ENCODE measurements at regions not wholly inside any gene's neighbourhood (a gene's known extent, or its start where the extent isn't known, plus 50 kb on each side); places are given as distances from the start of the nearest gene placed in this dataset.
"Not testable (repeated sequence)": the region's sequence is repeated elsewhere in the genome, so short reads cannot be mapped to it uniquely, and the experiment has no call there.

DNA sequence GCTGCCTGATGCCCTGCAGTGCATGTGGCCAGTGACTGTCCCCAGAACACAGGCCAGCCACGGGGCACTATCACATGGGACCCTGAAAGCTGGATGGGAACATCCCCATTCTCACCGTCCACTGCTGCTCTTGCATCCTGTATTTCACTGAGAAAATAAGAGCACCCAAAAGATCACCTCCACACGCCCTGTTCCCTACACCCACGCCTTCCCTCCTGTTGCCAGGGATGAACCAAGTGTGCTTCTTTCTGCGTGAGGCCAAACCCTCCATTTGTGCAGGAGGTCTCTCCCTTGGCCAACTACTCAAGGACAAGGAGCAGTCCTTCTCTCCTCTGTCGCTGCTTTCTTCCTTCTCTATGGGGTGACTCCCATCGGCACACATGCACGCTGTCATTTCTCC is 118.3 kb downstream of the LRRC37A3 start:
- not testable (repeated sequence) for DNase-seq (ENCODE audit: low read depth in 2 of 2)

DNA sequence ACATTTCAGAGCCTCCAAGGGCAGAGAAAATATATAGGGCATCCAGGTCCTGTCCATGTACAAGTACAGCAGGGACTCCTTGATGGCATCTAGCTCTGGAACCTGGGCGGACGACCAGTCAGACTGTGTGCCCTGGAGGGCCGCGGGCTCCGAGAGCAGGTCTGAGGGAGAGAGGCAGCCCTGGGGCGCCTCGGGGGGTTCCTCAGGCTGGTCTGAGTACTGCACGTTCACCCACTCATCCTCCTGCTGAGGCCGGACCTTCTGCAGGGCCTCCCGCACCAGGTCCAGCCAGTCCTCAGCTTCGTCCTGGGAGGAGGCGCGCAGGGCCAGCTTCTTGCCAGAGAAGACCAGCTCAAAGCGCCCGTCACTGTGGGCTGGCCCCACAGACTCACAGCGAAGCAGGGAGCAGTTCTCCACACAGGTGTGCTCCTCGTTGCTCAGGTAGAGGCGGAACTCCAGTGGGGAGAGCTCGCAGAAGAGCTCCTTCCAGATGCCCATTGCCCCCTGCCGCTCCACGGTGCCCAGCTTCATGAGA is 118.8 kb downstream of the LRRC37A3 start:
- not testable (repeated sequence) for DNase-seq (ENCODE audit: low read depth in 2 of 2)

DNA sequence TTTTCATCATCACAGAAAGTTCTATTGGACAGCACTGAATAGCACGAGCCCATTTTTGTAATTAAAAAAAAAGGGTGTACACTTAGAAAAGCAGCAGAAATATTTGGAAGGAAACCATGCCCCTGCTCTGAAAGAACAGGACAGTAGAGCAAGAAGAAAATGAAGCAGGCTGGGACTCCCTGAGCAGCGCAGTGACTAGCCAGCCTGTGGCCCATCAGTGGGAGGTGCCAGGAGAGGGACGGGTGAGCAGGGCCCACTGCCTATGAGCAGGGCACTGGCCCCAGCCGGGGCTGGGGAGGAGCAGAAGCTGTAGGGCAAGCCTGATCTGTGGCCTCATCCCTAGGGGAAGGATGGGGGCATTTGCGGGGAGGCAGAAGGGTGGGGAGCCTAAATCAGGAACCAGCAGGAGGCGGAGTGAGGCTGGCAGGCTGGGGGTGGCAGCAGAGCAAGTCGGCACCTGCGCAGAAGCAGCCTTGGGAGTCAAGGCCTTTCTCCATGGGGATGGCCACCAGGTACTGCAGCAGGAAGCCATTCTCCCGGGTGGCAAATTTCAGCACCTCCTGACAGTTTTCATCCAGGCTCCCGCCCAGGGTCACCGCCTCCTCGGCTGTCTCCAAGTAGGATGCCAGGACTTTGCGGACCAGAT is 119.6 kb downstream of the LRRC37A3 start:
- DNase-seq (ENCODE audit: low read depth in 2 of 2): not testable (repeated sequence)

DNA sequence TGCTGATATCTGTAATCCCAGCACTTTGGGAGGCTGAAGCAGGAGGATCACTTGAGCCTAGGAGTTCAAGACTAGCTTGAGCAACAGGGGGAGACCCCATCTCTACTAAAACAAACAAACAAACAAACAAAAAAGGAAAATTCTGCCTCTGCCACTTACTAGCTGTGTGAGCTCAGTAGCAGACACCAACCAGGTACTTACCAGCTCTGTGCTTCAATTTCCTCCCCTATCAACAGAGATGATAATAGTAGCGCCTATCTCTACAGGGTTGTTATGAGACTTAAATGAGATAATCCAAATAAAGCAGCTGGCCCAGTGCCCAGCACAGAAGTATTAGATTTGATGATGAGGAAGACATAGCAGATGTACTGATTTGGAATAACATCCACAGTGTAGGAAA is 120.3 kb downstream of the LRRC37A3 start:
- DNase-seq (ENCODE audit: low read depth in 2 of 2): not testable (repeated sequence)

DNA sequence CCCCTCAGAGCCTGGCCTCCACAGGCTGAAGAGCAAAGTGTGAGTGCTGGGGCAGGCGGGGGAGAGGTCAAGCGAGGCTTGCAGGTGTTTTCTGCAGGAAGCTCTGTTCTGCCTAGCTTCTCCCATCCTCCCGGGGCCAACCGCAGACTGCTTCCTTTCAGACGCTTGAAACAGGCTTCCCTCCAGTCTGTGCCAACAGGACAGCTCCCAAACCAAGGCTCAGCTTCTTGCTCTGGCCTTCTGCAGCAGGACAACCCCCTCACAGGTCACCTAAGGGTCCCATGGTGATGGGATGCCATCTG is 120.8 kb downstream of the LRRC37A3 start:
- not testable (repeated sequence) for DNase-seq (ENCODE audit: low read depth in 2 of 2)

DNA sequence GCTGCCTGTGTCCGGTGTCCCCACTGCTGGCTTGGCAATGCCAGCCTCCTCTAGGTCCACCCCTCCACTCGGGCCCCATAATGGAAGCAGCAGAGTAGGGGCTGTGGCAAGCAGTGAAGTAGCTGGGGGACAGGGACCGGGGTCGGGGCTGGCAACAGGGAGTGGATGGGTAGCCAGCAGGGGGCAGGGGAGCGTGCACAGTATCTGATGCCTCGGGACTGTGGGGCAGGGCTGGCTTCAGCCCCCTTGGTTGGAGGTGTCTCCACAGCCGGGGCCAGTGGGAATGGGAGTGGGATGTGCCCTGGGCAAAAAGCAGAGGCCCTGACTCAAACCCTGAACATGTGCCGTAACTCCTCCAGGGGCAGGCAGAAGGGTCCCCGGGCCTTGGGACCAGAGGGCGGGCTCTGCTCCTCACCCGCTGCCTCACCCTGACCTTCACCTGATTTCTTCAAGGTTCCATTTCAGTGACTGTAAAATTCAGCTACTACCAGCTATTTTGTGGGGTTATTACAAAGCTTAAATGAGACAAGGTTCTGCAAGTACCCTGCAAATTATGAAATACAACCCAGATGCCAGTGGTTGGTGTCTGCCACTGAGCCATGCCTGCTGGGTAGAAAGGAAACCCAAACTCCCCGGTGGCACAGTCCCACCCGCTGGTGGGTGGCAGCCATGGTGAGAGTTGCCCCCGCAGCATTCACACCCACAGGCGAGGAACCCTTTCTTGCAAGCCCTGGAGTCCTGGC is 121.4 kb downstream of the LRRC37A3 start:
- DNase-seq (ENCODE audit: low read depth in 2 of 2): not testable (repeated sequence)

DNA sequence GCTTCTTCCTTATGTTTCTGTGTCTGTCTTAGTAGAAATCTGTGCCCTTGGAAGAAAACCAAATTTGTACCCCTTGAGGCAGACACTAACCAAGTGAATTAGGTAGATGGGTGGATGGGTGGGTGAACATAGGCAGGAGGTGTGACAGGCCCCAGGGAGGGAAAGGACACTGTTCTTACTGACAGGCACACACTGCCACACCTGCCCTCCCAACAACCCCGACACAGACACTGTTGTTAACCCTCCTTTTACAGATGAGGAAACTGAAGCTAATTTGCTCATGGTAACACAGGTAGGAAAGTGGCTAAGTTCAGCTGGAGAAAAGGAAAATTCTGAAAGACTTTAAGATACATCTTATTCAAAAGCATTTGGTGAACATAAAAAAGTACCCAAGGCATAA is 123.9 kb downstream of the LRRC37A3 start:
- DNase-seq (ENCODE audit: low read depth in 2 of 2): not testable (repeated sequence)

DNA sequence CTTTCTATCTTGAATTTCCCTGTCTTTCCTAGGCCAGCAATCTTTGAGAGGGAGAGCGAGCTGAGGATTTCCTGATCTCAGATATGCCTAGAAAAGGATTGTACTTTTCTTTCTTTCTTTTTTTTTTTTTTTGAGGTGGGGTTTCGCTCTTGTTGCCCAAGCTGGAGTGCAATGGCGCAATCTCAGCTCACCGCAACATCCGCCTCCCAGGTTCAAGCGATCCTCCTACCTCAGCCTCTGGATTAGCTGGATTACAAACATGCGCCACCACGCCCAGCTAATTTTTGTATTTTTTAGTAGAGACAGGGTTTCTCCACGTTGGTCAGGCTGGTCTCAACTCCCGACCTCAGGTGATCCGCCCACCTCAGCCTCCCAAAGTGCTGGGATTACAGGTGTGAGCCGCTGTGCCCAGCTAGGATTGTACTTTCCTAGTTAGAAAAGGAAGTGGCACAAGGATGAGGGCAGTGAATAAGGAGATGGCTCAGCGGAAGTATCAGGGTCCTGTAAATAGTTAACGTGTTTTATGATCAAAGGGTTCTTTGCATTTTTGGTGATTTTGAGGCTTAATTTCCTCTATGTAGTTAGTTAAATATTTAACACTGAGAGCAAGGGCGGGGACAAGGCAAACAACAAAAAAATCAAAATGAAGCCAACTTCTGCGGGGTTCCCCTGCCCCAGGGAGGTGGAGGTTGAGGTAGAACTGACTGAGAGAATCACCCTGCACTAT is 124.6 kb downstream of the LRRC37A3 start:
- not testable (repeated sequence) for DNase-seq (ENCODE audit: low read depth in 2 of 2)

DNA sequence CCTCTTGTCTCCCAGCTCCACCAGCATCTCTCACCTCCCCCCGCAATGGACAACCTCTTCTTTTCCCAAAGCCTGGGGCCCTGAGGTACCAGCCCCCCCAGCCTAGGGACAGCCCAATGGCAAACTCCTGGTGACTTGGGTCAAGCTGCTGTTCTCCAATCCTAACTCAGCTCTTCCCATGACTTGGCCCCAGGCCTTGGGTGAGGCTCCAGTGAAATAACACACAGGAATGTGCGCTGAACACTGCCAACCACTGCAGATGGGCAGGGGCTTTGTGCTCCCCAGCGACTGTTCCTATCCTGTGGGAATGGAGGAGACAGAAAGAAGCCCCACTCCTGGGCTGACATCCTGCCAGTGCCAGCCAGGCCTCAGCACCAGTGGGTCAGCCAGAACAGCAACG is 125.2 kb downstream of the LRRC37A3 start:
- not testable (repeated sequence) for DNase-seq (ENCODE audit: low read depth in 2 of 2)

DNA sequence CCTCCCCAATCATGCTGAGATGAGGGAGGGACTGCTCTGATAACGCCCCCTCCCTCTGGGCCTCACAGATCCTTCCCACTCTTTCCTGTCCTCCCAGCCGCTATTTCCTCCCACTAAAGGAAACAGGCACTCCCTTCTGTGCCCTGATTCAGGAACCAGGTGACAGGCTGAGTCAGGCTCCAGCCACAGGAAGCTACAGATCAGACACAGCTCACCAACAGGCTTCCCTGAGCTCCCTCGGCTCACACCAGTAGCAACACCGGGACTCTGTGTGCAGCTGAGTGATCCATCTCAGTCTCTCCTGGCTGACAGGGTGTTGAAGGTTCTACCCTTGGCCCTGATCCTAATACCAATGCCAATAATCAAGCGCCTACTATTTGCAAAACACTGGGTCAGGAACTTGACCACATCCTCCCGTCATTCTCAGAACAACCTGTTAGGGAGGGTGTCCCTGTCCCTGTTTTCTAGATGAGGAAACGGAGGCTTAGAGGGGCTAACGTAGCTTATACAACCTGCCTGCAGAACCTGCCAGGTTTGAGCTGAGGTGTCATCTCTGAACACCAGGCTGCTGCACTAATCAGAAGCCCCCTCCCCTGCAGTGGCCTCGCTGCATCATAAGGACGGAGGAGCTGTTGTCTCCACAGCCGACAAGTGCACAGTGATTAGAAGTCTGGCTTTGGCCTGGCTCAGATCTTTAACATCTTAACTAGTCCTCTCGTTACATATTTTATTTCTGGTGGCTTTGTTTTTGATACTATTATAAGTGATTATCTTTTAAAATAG is 126.3 kb downstream of the LRRC37A3 start:
- not testable (repeated sequence) for DNase-seq (ENCODE audit: low read depth in 2 of 2)

DNA sequence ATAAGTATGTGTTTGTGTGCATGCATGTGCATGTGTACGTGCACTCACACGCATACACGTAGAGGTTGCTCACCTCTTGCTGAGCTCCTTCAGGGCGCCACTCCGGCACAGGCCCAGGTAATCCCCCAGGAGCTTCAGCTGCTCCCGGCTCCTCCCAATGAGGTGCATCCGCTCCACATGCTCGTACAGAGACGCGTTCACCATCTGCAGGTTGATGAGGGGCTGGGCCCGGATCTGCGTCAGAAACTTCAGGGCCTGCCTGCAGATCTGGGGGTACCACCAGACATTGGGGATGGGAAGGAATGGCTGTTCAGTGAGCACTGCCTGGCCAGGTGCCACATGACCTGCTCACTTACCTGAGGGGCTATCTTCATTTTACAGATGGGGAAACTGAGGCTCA is 127.0 kb downstream of the LRRC37A3 start:
- DNase-seq (ENCODE audit: low read depth in 2 of 2): not testable (repeated sequence)

DNA sequence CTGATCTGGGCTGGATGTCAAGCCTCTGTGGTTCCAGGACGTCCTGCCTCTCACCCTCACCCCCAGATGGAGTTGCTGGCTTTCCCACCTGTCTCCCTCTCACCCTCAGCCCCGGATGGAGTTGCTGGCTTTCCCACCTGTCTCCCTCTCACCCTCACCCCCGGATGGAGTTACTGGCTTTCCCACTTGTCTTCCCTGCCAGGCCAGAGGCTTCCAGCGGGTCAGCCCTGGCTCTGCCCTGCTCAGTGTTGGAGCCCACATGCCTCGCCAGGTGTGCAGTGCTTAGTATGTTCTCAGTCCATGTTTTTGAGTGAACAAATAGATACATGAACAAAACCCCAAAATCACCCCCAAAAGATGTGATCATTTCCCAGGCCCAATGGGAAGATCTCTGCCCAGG is 127.6 kb downstream of the LRRC37A3 start:
- DNase-seq (ENCODE audit: low read depth in 2 of 2): not testable (repeated sequence)

DNA sequence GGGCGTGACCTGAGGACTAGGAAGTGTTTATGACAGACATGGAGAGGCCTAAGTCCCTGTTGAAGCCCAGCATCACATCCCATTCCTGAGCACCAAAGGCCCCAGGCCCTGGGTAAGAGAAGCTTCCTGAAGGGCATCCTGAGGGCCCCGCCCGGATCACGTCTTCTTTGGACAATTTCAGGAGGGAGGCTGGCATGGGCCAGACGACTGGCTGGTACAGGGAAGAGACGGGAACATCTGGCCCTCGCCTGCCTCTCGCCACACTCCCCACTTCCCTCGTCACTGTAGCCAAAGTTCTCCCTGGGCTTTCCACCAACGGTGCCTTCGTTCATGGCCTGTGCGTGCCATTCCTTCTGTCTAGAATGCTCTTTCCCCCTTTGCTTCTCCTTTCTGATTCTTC is 128.1 kb downstream of the LRRC37A3 start:
- not testable (repeated sequence) for DNase-seq (ENCODE audit: low read depth in 2 of 2)

DNA sequence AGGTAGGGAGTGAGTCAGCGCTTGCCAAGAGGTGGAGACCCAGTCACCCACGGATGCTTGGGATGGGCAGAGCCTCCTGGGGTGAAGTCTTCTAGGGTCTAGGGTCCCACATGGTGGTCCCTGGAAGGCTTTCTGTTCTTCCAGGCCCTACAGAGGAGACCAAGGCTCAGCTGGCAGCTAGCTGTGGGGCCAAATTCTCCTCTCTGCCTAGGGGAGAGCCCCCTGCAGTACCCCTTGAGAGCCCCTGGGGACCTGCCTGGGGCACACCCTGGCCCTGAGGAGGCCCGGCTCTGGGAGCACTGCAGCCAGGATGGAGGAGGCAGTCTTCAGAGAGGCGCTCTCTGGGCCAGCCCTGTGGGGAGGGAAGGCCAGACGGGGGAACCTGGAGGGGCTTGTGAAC is 128.6 kb upstream of the SMURF2 start:
- DNase-seq (ENCODE audit: low read depth in 2 of 2): not testable (repeated sequence)

DNA sequence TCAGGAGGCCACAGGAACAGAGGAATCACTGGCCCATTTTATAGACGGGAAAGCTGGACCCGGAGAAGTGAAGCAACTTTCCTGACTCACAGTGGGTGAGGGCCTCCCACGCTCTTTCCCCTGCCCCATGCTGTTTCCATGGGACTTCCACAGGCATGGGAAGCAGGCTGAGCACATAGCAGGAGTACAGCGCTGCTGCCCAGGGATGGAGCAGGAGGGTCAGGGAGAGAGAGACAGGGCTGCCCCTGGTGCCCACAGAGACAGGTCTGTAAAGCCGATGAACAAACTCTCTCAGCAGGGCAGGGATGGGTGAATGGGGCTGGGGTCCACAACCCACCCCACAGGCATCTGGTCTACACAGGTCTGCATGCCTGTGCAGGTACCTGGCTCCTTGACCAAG is 128.1 kb upstream of the SMURF2 start:
- not testable (repeated sequence) for DNase-seq (ENCODE audit: low read depth in 2 of 2)

DNA sequence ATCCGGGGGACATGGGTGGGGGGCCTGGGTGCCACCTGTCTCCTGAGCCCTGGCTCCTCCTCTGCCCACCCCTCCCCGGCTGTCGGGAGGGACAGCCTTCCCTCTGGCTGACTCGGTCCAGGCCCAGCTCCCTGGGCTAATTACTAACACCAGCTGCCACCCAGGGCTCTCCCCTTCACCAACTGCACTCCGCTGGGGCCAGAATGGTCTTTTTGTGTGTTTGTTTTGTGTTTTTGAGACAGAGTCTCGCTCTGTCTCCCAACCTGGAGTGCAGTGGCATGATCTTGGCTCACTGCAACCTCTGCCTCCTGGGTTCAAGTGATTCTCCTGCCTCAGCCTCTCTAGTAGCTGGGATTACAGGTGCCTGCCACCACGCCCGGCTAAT is 126.9 kb upstream of the SMURF2 start:
- not testable (repeated sequence) for DNase-seq (ENCODE audit: low read depth in 2 of 2)

DNA sequence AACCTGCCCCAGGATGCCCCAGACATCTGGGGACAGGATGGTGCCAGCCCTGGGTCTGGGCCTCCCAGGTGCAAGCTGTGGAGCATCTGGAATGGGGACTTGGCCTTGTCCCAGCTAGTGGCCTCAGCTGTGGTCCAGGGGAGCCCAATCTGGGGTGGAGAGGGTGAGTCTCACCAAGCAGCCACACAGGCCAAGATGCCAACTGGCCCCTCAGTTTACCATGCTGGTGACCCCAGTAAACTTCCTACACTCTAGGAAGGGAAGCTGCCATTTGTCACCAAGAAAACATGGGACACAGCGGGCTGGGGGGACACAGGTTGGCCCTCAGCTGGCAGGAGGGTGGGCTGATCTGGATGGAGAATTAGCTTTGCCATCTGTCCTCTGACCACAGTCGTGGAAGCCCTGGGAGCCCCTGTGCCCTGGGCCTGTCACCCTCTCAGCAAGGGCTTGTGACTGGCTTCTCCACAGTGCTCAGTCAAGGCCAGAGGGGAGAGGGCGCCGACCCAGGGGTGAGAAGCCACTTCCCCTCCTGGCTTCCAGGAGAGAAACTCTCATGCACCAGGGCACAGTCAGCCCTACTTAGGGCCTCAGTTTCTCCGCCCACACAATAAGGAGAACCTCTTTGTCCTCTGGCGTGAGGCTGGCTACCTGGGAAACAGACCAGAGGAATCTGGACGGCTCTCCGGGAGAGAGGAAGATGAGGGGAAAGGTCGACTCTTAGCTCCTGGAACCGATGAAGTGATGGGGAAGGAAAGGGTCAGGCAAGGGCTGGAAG is 126.4 kb upstream of the SMURF2 start:
- no peak for DNase-seq (ENCODE audit: low read depth in 2 of 2)

DNA sequence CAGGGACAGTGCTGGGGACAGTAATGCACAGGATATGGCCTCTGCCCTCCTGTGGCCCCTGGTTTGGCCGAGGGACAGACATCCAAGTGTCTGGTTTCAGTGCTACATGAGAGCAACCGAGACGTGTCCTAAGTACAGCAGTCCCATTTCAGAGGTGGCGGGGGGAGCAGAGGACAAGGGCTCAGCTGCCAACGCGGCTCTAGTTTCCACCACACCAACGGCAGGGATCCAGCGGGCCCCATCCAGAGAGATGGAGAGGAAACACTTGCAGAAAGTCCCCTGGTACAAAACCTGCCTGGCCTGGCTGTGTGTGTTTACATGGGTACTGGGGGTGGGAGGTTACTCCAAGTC is 125.8 kb upstream of the SMURF2 start:
- DNase-seq (ENCODE audit: low read depth in 2 of 2): no peak

DNA sequence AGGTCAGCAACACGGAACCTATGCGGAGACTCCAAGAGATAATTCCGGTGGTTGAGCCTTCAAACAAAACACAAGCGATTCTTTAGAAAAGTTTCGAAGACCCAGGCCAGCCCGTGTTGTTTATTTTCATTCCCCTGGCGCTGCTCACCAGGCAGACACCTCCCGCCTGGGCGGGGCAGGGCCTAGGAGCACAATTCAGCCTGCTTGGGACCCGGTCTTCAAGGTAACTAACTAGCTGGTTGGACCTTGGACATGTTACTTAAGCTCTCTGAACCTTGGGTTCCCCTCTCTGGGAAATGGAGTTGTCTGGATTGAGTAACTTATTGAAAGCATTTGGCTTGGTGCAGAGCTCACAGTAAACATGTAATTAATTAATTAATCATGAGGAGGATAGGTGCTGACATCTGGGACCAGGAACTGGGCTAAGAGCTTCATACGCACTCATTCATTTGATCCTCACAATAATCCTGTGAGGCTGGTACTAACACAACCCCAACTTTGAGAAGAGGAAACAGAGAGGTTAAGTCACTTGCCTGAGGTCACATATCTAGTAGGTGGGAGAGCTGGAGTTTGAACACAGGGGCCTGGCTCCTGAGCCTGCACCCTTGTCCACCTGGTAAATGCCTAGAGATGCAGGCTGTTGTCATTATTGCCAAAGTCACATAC is 125.3 kb upstream of the SMURF2 start:
- no peak for DNase-seq (ENCODE audit: low read depth in 2 of 2)

DNA sequence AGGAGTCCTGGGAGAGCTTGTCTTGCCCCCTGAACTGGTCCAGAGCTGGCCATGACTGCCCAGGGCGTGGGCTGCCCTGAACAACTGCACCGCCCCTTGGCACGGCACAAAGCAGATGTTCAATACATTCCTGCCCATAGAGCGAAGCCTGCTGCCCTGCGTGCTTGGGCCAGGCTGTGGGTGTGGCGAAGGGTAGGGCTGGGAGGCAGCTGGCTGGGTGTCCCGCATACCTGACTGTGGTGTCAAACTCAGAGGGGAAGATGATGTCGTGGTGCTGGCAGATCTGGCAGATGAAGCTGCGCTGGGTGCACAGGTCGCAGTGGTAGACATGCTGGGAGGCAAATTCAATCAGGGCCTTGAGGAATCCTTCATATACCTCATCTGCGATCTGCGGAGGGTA is 124.2 kb upstream of the SMURF2 start:
- no peak for DNase-seq (ENCODE audit: low read depth in 2 of 2)

DNA sequence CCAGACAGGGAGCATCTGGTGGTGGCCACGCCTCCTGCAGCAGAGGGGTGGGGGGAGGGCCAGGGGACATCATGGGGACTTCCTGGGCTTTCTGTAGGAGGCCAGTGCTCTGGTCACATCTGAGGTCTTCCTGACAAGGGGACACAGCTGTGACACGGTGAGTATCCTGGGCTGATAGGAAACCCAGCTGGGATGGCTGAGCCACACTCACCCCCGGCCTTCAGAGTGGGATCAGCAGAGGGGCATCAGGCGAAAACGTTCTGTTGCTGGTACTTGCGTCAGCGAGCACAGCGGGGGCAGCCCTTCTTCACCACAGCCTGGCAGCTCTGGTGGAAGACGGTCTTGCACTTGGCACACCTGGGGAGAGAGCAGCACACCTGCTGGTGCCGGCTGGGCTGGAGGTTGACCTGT is 122.9 kb upstream of the SMURF2 start:
- DNase-seq (ENCODE audit: low read depth in 2 of 2): no peak
